HFFc6 (cell line): ENCODE measurements at regions not wholly inside any gene's neighbourhood (a gene's known extent, or its start where the extent isn't known, plus 50 kb on each side); places are given as distances from the start of the nearest gene placed in this dataset.
A peak's percentile ranks its signal among the peaks of the same experiment; 100 is the strongest.

Experiments used
- DNase-seq: peaks from one replicate; pipeline ENCODE4 v3.0.0-alpha.2; 2018
- H3K27ac Mint-ChIP-seq: 2 replicates; pipeline ENCODE4 v1.8.0; 2020; ENCODE audit warnings: mild to moderate bottlenecking, mixed read lengths
- H3K27me3 Mint-ChIP-seq: 2 replicates; pipeline ENCODE4 v1.8.0; 2021; ENCODE audit warnings: mild to moderate bottlenecking, moderate library complexity, mixed read lengths; ENCODE audit not compliant: insufficient read depth
- H3K36me3 Mint-ChIP-seq: 2 replicates; pipeline ENCODE4 v1.8.0; 2021; ENCODE audit warnings: low read depth, mixed read lengths
- H3K4me1 Mint-ChIP-seq: 2 replicates; pipeline ENCODE4 v1.8.0; 2020; ENCODE audit warnings: low read depth, mixed read lengths
- H3K4me3 Mint-ChIP-seq: 2 replicates; pipeline ENCODE4 v1.8.0; 2020; ENCODE audit warnings: mild to moderate bottlenecking, moderate library complexity, mixed read lengths
- H3K9me3 Mint-ChIP-seq: 2 replicates; pipeline ENCODE4 v1.8.0; 2020; ENCODE audit warnings: mild to moderate bottlenecking, mixed read lengths
- TF ChIP-seq, protein P1 (sequence below): fragments of 200-600 bp; sonication (generic); IDR thresholded peaks from 2 replicates; pipeline ENCODE4 v1.5.0; 2021; ENCODE audit warnings: antibody characterized with exemption, mild to moderate bottlenecking

DNA sequence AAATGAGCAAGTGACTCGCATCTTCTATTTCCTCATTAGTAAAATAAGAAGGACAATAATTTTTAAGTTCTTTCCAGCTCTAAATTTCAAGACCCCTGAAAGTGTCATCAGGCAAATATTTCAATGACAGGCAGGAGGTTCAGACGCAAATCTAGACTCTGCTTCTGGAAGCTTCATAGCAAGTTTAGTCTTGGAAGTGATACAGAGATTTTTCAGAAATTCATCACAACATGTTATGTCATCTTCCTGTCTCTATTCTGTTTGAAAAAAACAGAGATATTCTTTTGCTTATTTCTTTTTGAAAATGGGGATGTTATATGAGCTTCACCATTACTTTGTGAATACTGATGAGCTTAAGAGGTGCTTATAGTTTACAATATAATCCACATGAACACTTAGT, 74.0 kb downstream of the C3orf85 start:
- H3K4me3 Mint-ChIP-seq = no peak overlapping the region
- DNase-seq = no peak
- no peak overlapping the region for H3K27ac Mint-ChIP-seq
- H3K27me3 Mint-ChIP-seq = no peaks in the 10 kb centered on the region
- H3K36me3 Mint-ChIP-seq = no peaks in the 10 kb centered on the region
- no peaks in the 10 kb centered on the region for H3K4me1 Mint-ChIP-seq
- TF ChIP-seq, protein P1, sequence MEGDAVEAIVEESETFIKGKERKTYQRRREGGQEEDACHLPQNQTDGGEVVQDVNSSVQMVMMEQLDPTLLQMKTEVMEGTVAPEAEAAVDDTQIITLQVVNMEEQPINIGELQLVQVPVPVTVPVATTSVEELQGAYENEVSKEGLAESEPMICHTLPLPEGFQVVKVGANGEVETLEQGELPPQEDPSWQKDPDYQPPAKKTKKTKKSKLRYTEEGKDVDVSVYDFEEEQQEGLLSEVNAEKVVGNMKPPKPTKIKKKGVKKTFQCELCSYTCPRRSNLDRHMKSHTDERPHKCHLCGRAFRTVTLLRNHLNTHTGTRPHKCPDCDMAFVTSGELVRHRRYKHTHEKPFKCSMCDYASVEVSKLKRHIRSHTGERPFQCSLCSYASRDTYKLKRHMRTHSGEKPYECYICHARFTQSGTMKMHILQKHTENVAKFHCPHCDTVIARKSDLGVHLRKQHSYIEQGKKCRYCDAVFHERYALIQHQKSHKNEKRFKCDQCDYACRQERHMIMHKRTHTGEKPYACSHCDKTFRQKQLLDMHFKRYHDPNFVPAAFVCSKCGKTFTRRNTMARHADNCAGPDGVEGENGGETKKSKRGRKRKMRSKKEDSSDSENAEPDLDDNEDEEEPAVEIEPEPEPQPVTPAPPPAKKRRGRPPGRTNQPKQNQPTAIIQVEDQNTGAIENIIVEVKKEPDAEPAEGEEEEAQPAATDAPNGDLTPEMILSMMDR = no peak
- H3K9me3 Mint-ChIP-seq = peaks cover 24% of the 10 kb centered on the region; the same call in 1 of the 2 replicates

DNA sequence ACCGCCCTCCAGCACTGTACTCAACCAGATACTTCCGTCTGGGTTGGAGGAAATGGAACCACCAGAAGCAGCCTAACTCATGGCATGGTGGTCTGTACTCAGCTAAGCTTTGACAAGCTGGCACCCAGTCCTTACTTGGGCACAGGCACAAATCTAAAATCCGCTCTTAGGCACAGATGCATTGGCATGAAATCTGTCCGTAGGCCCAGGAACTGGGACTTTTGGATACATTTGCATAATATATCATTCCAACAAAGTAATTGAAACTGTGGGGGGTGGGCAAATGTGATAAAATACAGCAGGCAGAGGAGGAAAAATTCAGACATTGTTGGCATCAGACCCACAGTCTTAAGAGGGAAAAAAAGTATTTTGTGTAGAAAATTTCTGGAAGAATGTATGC, 75.4 kb downstream of the C3orf85 start:
- TF ChIP-seq, protein P1 = no peak
- no peaks in the 10 kb centered on the region for H3K4me1 Mint-ChIP-seq
- no peak overlapping the region for H3K4me3 Mint-ChIP-seq
- no peak overlapping the region for H3K27ac Mint-ChIP-seq
- no peaks in the 10 kb centered on the region for H3K36me3 Mint-ChIP-seq
- no peaks in the 10 kb centered on the region for H3K27me3 Mint-ChIP-seq
- no peak for DNase-seq
- H3K9me3 Mint-ChIP-seq = peaks cover 20% of the 10 kb centered on the region; the same call in 1 of the 2 replicates

DNA sequence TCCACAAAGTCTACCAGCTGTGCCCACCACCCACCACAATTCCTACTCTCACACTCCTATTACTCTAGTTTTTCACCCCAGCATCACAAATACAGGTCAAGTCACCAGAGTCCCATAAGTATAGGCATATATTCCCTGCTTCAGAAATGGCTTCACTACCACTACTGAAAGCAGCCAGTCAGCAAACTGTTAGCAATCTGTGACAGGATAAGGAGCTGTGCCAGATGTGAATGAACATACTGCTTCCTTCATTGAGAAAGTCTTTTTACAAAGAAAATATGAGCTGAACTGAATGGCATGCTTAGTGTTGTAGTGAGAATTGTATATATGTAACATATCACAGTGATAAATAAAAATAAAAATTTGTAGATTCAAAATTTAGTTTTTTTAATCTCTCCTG, 76.8 kb downstream of the C3orf85 start:
- DNase-seq = no peak
- H3K36me3 Mint-ChIP-seq = no peaks in the 10 kb centered on the region
- no peak overlapping the region for H3K27ac Mint-ChIP-seq
- TF ChIP-seq, protein P1 = no peak
- H3K4me3 Mint-ChIP-seq = no peak overlapping the region
- H3K9me3 Mint-ChIP-seq = peaks cover 29% of the 10 kb centered on the region; the same call in 1 of the 2 replicates
- no peaks in the 10 kb centered on the region for H3K4me1 Mint-ChIP-seq
- no peaks in the 10 kb centered on the region for H3K27me3 Mint-ChIP-seq

DNA sequence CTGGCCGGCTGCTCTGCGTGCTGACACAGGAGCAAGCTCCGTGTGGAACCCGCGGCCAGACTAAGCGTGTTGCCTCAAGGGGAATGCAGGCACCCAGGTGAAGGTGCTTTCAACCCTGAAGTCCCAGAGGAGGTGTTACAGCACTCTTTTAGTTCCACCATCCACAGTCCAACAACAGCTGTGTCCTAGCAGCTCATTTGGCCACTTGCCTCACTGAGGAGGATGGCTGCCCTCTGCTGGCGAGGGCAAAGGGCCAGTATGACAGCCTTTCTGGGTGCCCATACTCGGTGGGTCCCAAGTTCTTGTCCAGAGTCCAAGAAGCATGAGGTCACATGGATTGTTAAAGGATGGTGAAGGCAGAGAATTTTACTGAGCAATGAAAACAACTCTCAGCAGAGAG, 87.8 kb downstream of the C3orf85 start:
- Mint-ChIP-seq H3K4me1 (no peaks in the 10 kb centered on the region), H3K9me3 (peaks cover 11% of the 10 kb centered on the region; the same call in 1 of the 2 replicates), H3K4me3 (peak overlapping the region; percentile 32; the same call in 1 of the 2 replicates), H3K36me3 (0 out of 2 replicates have a peak, but pooled peaks cover 5% of the 10 kb centered on the region), H3K27me3 (no peaks in the 10 kb centered on the region), H3K27ac (no peak overlapping the region)
- TF ChIP-seq, protein P1 = peak; percentile 37
- DNase-seq = no peak

DNA sequence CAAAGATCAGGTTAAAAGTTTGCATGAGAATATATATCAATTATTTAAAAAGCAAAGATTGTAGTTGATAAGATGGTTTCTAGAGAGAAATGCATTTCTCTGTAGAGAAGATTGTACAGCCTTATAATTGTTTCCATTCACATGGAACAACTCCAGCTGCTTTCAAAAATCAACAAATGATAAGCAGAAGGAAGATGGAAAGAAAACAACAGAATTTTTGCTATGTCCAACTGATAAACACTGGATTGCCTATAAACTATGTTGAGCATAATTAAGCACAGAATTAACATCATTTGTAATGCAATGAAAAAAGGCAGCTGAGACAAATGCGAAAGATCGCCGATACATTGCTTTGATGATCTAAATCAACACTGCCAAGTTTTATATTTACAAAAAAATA, 89.0 kb downstream of the C3orf85 start:
- no peaks in the 10 kb centered on the region for H3K4me1 Mint-ChIP-seq
- DNase-seq = no peak
- no peak overlapping the region for H3K4me3 Mint-ChIP-seq
- peaks cover 12% of the 10 kb centered on the region; the same call in 1 of the 2 replicates for H3K9me3 Mint-ChIP-seq
- no peaks in the 10 kb centered on the region for H3K36me3 Mint-ChIP-seq
- no peaks in the 10 kb centered on the region for H3K27me3 Mint-ChIP-seq
- no peak overlapping the region for H3K27ac Mint-ChIP-seq
- TF ChIP-seq, protein P1 = no peak
